GM04503 (cell line): ENCODE measurements at regions not wholly inside any gene's neighbourhood (a gene's known extent, or its start where the extent isn't known, plus 50 kb on each side); places are given as distances from the start of the nearest gene placed in this dataset.

ENCODE experiments used
- DNase-seq: peaks from one replicate; pipeline ENCODE4 v3.0.0-alpha.2; 2012; ENCODE audit warnings: low read depth

- no peak for DNase-seq
Measured at GRCh38 chr7:112594397-112594796, 113.6 kb downstream of the LSMEM1 start.

- DNase-seq = no peak
Measured at GRCh38 chr7:112596260-112596659, 115.5 kb downstream of the LSMEM1 start.

- DNase-seq = no peak
Measured at GRCh38 chr7:112596981-112597380, 116.2 kb downstream of the LSMEM1 start.

- DNase-seq = no peak
Measured at GRCh38 chr7:112603673-112604072, 122.9 kb downstream of the LSMEM1 start.

- no peak for DNase-seq
Measured at GRCh38 chr7:112610636-112611035, 129.8 kb downstream of the LSMEM1 start.

GRCh38 chr7:112615701-112616100 lies 134.9 kb downstream of the LSMEM1 start:
- DNase-seq = no peak

GRCh38 chr7:112616295-112616694 lies 135.5 kb downstream of the LSMEM1 start:
- no peak for DNase-seq

- DNase-seq = no peak
Measured at GRCh38 chr7:112619343-112619742, 138.6 kb downstream of the LSMEM1 start.

GRCh38 chr7:112622159-112622715 lies 141.4 kb downstream of the LSMEM1 start:
- DNase-seq = no peak

- no peak for DNase-seq
Measured at GRCh38 chr7:112624416-112624815, 143.6 kb downstream of the LSMEM1 start.

GRCh38 chr7:112630565-112630964 lies 149.8 kb downstream of the LSMEM1 start:
- no peak for DNase-seq

GRCh38 chr7:112634107-112634506 lies 153.3 kb downstream of the LSMEM1 start:
- no peak for DNase-seq

GRCh38 chr7:112635742-112636141 lies 154.5 kb downstream of the TMEM168 start:
- no peak for DNase-seq

GRCh38 chr7:112638675-112639400 lies 151.4 kb downstream of the TMEM168 start:
- no peak for DNase-seq

- no peak for DNase-seq
Measured at GRCh38 chr7:112640685-112641084, 149.5 kb downstream of the TMEM168 start.

GRCh38 chr7:112646783-112647182 lies 143.4 kb downstream of the TMEM168 start:
- no peak for DNase-seq

- DNase-seq = no peak
Measured at GRCh38 chr7:112648781-112649180, 141.4 kb downstream of the TMEM168 start.

GRCh38 chr7:112649560-112649959 lies 140.6 kb downstream of the TMEM168 start:
- no peak for DNase-seq

- no peak for DNase-seq
Measured at GRCh38 chr7:112654322-112655216, 135.6 kb downstream of the TMEM168 start.

GRCh38 chr7:112665709-112666108 lies 124.5 kb downstream of the TMEM168 start:
- no peak for DNase-seq

- DNase-seq = peak; percentile 6
Measured at GRCh38 chr7:112668561-112668960, 121.6 kb downstream of the TMEM168 start.

- DNase-seq = no peak
Measured at GRCh38 chr7:112669306-112669705, 120.9 kb downstream of the TMEM168 start.

- no peak for DNase-seq
Measured at GRCh38 chr7:112670193-112670592, 120.0 kb downstream of the TMEM168 start.
